ENCODE measurements at regions not wholly inside any gene's neighbourhood (a gene's known extent, or its start where the extent isn't known, plus 50 kb on each side); places are given as distances from the start of the nearest gene placed in this dataset.

GRCh38 chr1:57860931-57861565, 437.2 kb upstream of the DAB1 start:
- no peak for TF ChIP-seq CTCF (IDR thresholded peaks at IDR 0.05; ENCODE audit: low read depth, low read length, missing control alignments)
- H3K4me3 ChIP-seq (ENCODE audit: low read depth, low read length): no peak overlapping the region
- no peak for DNase-seq (ENCODE audit: low read depth)
- in situ Hi-C loops (cut with HindIII; ENCODE audit: low sequenced_read_pairs): no loop called here

GRCh38 chr1:57860325-57860724, 436.5 kb upstream of the DAB1 start:
- no peak for TF ChIP-seq CTCF (IDR thresholded peaks at IDR 0.05; ENCODE audit: low read depth, low read length, missing control alignments)
- in situ Hi-C loops (cut with HindIII; ENCODE audit: low sequenced_read_pairs): no loop called here
- DNase-seq (ENCODE audit: low read depth): no peak
- H3K4me3 ChIP-seq (ENCODE audit: low read depth, low read length): no peak overlapping the region

GRCh38 chr1:57858740-57859139, 434.9 kb upstream of the DAB1 start:
- no peak overlapping the region for H3K4me3 ChIP-seq (ENCODE audit: low read depth, low read length)
- TF ChIP-seq CTCF (IDR thresholded peaks at IDR 0.05; ENCODE audit: low read depth, low read length, missing control alignments): no peak
- in situ Hi-C loops (cut with HindIII; ENCODE audit: low sequenced_read_pairs): no loop called here
- DNase-seq (ENCODE audit: low read depth): no peak

- no peak overlapping the region for H3K4me3 ChIP-seq (ENCODE audit: low read depth, low read length)
- in situ Hi-C loops (cut with HindIII; ENCODE audit: low sequenced_read_pairs): no loop called here
- no peak for TF ChIP-seq CTCF (IDR thresholded peaks at IDR 0.05; ENCODE audit: low read depth, low read length, missing control alignments)
- no peak for DNase-seq (ENCODE audit: low read depth)
These were observed 433.9 kb upstream of the DAB1 start for GRCh38 chr1:57857809-57858208.

GRCh38 chr1:57854436-57854835, 430.6 kb upstream of the DAB1 start:
- TF ChIP-seq CTCF (IDR thresholded peaks at IDR 0.05; ENCODE audit: low read depth, low read length, missing control alignments): no peak
- DNase-seq (ENCODE audit: low read depth): no peak
- H3K4me3 ChIP-seq (ENCODE audit: low read depth, low read length): no peak overlapping the region
- in situ Hi-C loops (cut with HindIII; ENCODE audit: low sequenced_read_pairs): no loop called here

- no peak overlapping the region for H3K4me3 ChIP-seq (ENCODE audit: low read depth, low read length)
- in situ Hi-C loops (cut with HindIII; ENCODE audit: low sequenced_read_pairs): no loop called here
- no peak for TF ChIP-seq CTCF (IDR thresholded peaks at IDR 0.05; ENCODE audit: low read depth, low read length, missing control alignments)
- no peak for DNase-seq (ENCODE audit: low read depth)
These were observed 426.5 kb upstream of the DAB1 start for GRCh38 chr1:57850176-57850940.

All from astrocyte of the cerebellum (primary cell).